Ishikawa (cell line): ENCODE measurements at regions not wholly inside any gene's neighbourhood (a gene's known extent, or its start where the extent isn't known, plus 50 kb on each side); places are given as distances from the start of the nearest gene placed in this dataset.

Experiments
- CEBPB ChIP-seq: IDR thresholded peaks from 2 replicates; pipeline ENCODE4 v1.6.1; 2012
- CREB1 ChIP-seq: IDR thresholded peaks from 2 replicates; pipeline ENCODE4 v1.6.1; 2012; ENCODE audit warnings: low read depth
- EGR1 ChIP-seq: IDR thresholded peaks from 2 replicates; pipeline ENCODE4 v1.6.1; 2012
- EP300 ChIP-seq: IDR thresholded peaks from 2 replicates; pipeline ENCODE4 v1.6.1; 2012; ENCODE audit warnings: borderline replicate concordance
- FOXM1 ChIP-seq: IDR thresholded peaks from 2 replicates; pipeline ENCODE4 v1.6.1; 2012; ENCODE audit warnings: low read depth, borderline replicate concordance
- NFIC ChIP-seq: IDR thresholded peaks from 2 replicates; pipeline ENCODE4 v1.6.1; 2012
- RAD21 ChIP-seq: IDR thresholded peaks from 2 replicates; pipeline ENCODE4 v1.6.1; 2012; ENCODE audit warnings: low read depth
- TAF1 ChIP-seq: IDR thresholded peaks from 2 replicates; pipeline ENCODE4 v1.6.1; 2012; ENCODE audit warnings: low read depth, mild to moderate bottlenecking
- TCF12 ChIP-seq: IDR thresholded peaks from 2 replicates; pipeline ENCODE4 v1.6.1; 2012; ENCODE audit warnings: low read depth
- TEAD4 ChIP-seq: IDR thresholded peaks from 2 replicates; pipeline ENCODE4 v1.6.1; 2012
- USF1 ChIP-seq: IDR thresholded peaks from 2 replicates; pipeline ENCODE4 v1.6.1; 2012
- YY1 ChIP-seq: IDR thresholded peaks from 2 replicates; pipeline ENCODE4 v1.6.1; 2012; ENCODE audit warnings: low read depth
- ZBTB7A ChIP-seq: IDR thresholded peaks from 2 replicates; pipeline ENCODE4 v1.6.1; 2012; ENCODE audit warnings: low read depth
- TF ChIP-seq, protein P1 (sequence below): IDR thresholded peaks from 2 replicates; pipeline ENCODE4 v1.6.1; 2012
- TF ChIP-seq, protein P2 (sequence below): IDR thresholded peaks from 2 replicates; pipeline ENCODE4 v1.6.1; 2012; ENCODE audit warnings: low read depth, mild to moderate bottlenecking

DNA sequence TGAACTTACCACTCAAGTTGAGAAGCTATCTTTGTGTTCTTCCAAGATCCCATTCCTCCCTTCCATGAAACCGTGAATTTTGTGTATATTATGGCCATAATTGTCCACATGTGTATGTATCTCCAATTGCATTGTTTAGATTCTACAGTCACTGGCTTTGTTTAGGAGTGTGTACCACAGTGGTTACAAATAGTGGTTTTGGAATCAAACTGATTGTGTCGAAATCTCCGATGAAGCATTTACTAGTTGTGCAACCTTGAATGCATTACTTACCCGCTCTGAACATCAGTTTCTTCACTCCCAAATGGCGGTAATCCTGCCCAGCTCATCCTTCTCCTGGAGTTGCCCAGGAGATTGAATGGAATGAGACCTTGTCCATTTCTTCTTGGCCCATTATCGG is 145.0 kb upstream of the ZNF32 start:
- TF ChIP-seq TAF1 (no peak), RAD21 (no peak), EGR1 (no peak)

- TF ChIP-seq TEAD4: no peak
- no peak for TF ChIP-seq CREB1
- TF ChIP-seq EGR1: no peak
- TF ChIP-seq CEBPB: no peak
- TF ChIP-seq TAF1: no peak
- TF ChIP-seq, protein P1, sequence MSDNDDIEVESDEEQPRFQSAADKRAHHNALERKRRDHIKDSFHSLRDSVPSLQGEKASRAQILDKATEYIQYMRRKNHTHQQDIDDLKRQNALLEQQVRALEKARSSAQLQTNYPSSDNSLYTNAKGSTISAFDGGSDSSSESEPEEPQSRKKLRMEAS: no peak
- no peak for TF ChIP-seq FOXM1
- TF ChIP-seq NFIC: no peak
- no peak for TF ChIP-seq EP300
- TF ChIP-seq RAD21: no peak
- TF ChIP-seq TCF12: no peak
- no peak for TF ChIP-seq ZBTB7A
- no peak for TF ChIP-seq USF1
- no peak for TF ChIP-seq YY1
- TF ChIP-seq, protein P2, sequence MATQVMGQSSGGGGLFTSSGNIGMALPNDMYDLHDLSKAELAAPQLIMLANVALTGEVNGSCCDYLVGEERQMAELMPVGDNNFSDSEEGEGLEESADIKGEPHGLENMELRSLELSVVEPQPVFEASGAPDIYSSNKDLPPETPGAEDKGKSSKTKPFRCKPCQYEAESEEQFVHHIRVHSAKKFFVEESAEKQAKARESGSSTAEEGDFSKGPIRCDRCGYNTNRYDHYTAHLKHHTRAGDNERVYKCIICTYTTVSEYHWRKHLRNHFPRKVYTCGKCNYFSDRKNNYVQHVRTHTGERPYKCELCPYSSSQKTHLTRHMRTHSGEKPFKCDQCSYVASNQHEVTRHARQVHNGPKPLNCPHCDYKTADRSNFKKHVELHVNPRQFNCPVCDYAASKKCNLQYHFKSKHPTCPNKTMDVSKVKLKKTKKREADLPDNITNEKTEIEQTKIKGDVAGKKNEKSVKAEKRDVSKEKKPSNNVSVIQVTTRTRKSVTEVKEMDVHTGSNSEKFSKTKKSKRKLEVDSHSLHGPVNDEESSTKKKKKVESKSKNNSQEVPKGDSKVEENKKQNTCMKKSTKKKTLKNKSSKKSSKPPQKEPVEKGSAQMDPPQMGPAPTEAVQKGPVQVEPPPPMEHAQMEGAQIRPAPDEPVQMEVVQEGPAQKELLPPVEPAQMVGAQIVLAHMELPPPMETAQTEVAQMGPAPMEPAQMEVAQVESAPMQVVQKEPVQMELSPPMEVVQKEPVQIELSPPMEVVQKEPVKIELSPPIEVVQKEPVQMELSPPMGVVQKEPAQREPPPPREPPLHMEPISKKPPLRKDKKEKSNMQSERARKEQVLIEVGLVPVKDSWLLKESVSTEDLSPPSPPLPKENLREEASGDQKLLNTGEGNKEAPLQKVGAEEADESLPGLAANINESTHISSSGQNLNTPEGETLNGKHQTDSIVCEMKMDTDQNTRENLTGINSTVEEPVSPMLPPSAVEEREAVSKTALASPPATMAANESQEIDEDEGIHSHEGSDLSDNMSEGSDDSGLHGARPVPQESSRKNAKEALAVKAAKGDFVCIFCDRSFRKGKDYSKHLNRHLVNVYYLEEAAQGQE: no peak
Measured at GRCh38 chr10:43790147-43790546, 141.5 kb upstream of the ZNF32 start.

GRCh38 chr10:43785252-43785651 is 136.6 kb upstream of the ZNF32 start:
- TF ChIP-seq USF1 (no peak), TEAD4 (no peak), NFIC (no peak), CEBPB (no peak), RAD21 (no peak), FOXM1 (no peak), TAF1 (no peak), EGR1 (no peak), YY1 (no peak), CREB1 (no peak), EP300 (no peak), TCF12 (no peak), ZBTB7A (no peak)
- TF ChIP-seq, protein P2: no peak
- TF ChIP-seq, protein P1: no peak

DNA sequence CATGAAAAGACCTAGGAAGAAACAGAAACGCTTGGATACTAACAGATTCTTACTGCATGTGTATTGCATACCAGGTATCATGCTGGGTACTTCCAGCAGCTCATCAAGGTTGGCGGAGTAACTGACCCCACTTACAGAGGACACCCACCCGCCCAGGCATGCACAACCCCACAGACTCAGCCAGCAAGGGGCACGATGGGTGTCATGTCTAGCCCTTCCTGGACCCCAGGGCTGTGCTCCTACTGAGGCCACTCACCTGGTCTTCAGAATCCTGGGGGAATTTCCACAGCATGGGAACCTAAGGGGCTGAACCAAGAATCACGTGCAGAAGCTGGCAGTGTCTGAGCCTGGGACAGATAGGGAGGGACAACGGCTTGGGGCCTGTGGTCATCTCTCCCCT is 134.1 kb upstream of the ZNF32 start:
- no peak for TF ChIP-seq TAF1
- TF ChIP-seq, protein P2: no peak
- no peak for TF ChIP-seq EP300
- no peak for TF ChIP-seq TCF12
- TF ChIP-seq NFIC: no peak
- no peak for TF ChIP-seq USF1
- TF ChIP-seq ZBTB7A: no peak
- TF ChIP-seq EGR1: no peak
- no peak for TF ChIP-seq TEAD4
- no peak for TF ChIP-seq RAD21
- TF ChIP-seq CEBPB: no peak
- no peak for TF ChIP-seq FOXM1
- TF ChIP-seq, protein P1: no peak
- no peak for TF ChIP-seq CREB1
- no peak for TF ChIP-seq YY1
